ENCODE measurements at regions not wholly inside any gene's neighbourhood (a gene's known extent, or its start where the extent isn't known, plus 50 kb on each side); places are given as distances from the start of the nearest gene placed in this dataset.

DNA sequence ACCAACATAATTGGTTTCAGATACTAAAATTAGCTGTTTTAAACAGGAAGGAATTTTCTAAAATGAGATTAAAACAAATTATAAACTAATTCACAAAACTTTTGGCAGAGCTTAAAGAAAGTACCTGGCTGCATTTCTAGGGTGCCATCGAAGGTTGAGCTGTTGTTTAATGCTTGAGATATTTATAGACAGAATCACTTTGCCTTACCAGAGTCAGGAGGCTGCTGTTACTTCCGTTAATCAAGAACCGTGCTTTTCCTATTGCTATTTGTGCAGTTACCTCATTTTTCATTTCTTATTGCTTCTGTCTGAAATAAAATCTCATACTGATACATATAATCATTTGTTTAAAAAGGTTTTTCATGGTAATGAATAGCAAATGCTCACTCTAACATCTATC lies 242.9 kb downstream of the TECRL start:
- ATAC-seq (no peak), FAIRE-seq (no peak), DNase-seq (ENCODE audit: low read depth, low spot score) (no peak)
- no peak overlapping the region for H3K9ac ChIP-seq (ENCODE audit: control insufficient read depth, insufficient read depth, low read length)
- ChIA-PET RAD21 (ENCODE audit: unreplicated experiment) (interaction anchor here (1.0 kb wide), 1 partner anchor 638 kb away, joined by 3 read pairs; no protein-coding TSS in a partner anchor), SMC1A (ENCODE audit: uncharacterized antibody, unreplicated experiment) (interaction anchor here (0.6 to 1.9 kb wide), 4 partner anchors 8 to 565 kb away, joined by 3 to 5 read pairs (median 4); no protein-coding TSS in a partner anchor), CTCF (interaction anchor here (1.8 to 3.9 kb wide), 2 partner anchors 10 to 373 kb away, joined by 4 to 22 read pairs; no protein-coding TSS in a partner anchor), POLR2A (no interaction called here)
- no peaks in the 10 kb centered on the region for H3K9me3 ChIP-seq (replicated peaks; ENCODE audit: control insufficient read depth, insufficient read depth, low read length)
- intact Hi-C loops (cut with micrococcal nuclease; ENCODE audit: unreplicated experiment) (no loop called here), in situ Hi-C loops (cut with MboI) (no loop called here)
- no peak overlapping the region for H3K4me3 ChIP-seq
- no peak overlapping the region for H2AFZ ChIP-seq (ENCODE audit: control insufficient read depth, low read depth, low read length)
- no peak overlapping the region for H3K27ac ChIP-seq (ENCODE audit: control insufficient read depth, insufficient read depth)
- no peaks in the 10 kb centered on the region for H4K20me1 ChIP-seq (ENCODE audit: control insufficient read depth, insufficient read depth)
- H3K4me2 ChIP-seq (ENCODE audit: control insufficient read depth, insufficient read depth), result no peak overlapping the region
- 10% methylated on average over 3 of the region's 3 CpGs for WGBS (ENCODE audit: insufficient coverage, insufficient replicate concordance, low lambda C conversion rate, missing lambda C conversion rate)
- BruUV-seq (replicated peaks), result no TSS peak
- TF ChIP-seq NBN (IDR thresholded peaks at IDR 0.05) (no peak), EGR1 (IDR thresholded peaks at IDR 0.05; ENCODE audit: borderline replicate concordance in 1 of 2, low read depth in 2 of 2, low read length in 2 of 2) (no peak), JUNB (IDR thresholded peaks at IDR 0.05) (no peak), RAD21 (IDR thresholded peaks at IDR 0.05; ENCODE audit: insufficient read depth, low read depth, low read length) (no peak), TBL1XR1 (IDR thresholded peaks at IDR 0.05; ENCODE audit: low read depth, low read length) (no peak), TCF12 (IDR thresholded peaks at IDR 0.05; ENCODE audit: low read depth, low read length) (no peak), CREM (IDR thresholded peaks at IDR 0.05; ENCODE audit: low read depth) (no peak), SREBF2 (IDR thresholded peaks at IDR 0.05; ENCODE audit: low read length) (no peak), MYB (IDR thresholded peaks at IDR 0.05; ENCODE audit: borderline replicate concordance, low read depth, low read length) (no peak), NR2F1 (conservative IDR thresholded peaks at IDR 0.05) (no peak), POLR2AphosphoS2 (IDR thresholded peaks at IDR 0.05; ENCODE audit: low read depth, low read length) (no peak)
- TF ChIP-seq, protein P1, sequence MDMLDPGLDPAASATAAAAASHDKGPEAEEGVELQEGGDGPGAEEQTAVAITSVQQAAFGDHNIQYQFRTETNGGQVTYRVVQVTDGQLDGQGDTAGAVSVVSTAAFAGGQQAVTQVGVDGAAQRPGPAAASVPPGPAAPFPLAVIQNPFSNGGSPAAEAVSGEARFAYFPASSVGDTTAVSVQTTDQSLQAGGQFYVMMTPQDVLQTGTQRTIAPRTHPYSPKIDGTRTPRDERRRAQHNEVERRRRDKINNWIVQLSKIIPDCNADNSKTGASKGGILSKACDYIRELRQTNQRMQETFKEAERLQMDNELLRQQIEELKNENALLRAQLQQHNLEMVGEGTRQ (IDR thresholded peaks at IDR 0.05; ENCODE audit: borderline replicate concordance, low read depth, low read length), result no peak
- TF ChIP-seq, protein P2, sequence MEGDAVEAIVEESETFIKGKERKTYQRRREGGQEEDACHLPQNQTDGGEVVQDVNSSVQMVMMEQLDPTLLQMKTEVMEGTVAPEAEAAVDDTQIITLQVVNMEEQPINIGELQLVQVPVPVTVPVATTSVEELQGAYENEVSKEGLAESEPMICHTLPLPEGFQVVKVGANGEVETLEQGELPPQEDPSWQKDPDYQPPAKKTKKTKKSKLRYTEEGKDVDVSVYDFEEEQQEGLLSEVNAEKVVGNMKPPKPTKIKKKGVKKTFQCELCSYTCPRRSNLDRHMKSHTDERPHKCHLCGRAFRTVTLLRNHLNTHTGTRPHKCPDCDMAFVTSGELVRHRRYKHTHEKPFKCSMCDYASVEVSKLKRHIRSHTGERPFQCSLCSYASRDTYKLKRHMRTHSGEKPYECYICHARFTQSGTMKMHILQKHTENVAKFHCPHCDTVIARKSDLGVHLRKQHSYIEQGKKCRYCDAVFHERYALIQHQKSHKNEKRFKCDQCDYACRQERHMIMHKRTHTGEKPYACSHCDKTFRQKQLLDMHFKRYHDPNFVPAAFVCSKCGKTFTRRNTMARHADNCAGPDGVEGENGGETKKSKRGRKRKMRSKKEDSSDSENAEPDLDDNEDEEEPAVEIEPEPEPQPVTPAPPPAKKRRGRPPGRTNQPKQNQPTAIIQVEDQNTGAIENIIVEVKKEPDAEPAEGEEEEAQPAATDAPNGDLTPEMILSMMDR (IDR thresholded peaks at IDR 0.05 in 2 of 3, conservative IDR thresholded peaks at IDR 0.05 in 1 of 3; ENCODE audit: control insufficient read depth in 2 of 3, extremely low read depth in 1 of 3, insufficient read depth in 1 of 3, low read depth in 3 of 3, low read length in 3 of 3), result no peak
- TF ChIP-seq, protein P3, sequence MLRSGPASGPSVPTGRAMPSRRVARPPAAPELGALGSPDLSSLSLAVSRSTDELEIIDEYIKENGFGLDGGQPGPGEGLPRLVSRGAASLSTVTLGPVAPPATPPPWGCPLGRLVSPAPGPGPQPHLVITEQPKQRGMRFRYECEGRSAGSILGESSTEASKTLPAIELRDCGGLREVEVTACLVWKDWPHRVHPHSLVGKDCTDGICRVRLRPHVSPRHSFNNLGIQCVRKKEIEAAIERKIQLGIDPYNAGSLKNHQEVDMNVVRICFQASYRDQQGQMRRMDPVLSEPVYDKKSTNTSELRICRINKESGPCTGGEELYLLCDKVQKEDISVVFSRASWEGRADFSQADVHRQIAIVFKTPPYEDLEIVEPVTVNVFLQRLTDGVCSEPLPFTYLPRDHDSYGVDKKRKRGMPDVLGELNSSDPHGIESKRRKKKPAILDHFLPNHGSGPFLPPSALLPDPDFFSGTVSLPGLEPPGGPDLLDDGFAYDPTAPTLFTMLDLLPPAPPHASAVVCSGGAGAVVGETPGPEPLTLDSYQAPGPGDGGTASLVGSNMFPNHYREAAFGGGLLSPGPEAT (IDR thresholded peaks at IDR 0.05; ENCODE audit: low read depth), result no peak
- no peaks in the 10 kb centered on the region for H3K79me2 ChIP-seq (ENCODE audit: control insufficient read depth, insufficient read depth, low read length)
- no peaks in the 10 kb centered on the region for H3K36me3 ChIP-seq (ENCODE audit: control insufficient read depth in 2 of 2, insufficient read depth in 2 of 2, low read length in 1 of 2)
- H3K27me3 ChIP-seq (replicated peaks in 1 of 2; ENCODE audit: control insufficient read depth in 2 of 2, insufficient read depth in 2 of 2, low read length in 1 of 2), result no peaks in the 10 kb centered on the region
- no peaks in the 10 kb centered on the region for H3K4me1 ChIP-seq (ENCODE audit: control insufficient read depth, insufficient read depth, low read length)

Measured in GM12878 (cell line).